GM12873 (cell line): ENCODE measurements at regions not wholly inside any gene's neighbourhood (a gene's known extent, or its start where the extent isn't known, plus 50 kb on each side); places are given as distances from the start of the nearest gene placed in this dataset.

Experiments
- TF ChIP-seq, protein P1 (sequence below): IDR thresholded peaks from 2 replicates; pipeline ENCODE4 v1.5.1; 2012; ENCODE audit warnings: low read depth, mild to moderate bottlenecking, moderate library complexity, low read length, control low read depth; ENCODE audit not compliant: insufficient read depth; ENCODE audit errors: missing control alignments

DNA sequence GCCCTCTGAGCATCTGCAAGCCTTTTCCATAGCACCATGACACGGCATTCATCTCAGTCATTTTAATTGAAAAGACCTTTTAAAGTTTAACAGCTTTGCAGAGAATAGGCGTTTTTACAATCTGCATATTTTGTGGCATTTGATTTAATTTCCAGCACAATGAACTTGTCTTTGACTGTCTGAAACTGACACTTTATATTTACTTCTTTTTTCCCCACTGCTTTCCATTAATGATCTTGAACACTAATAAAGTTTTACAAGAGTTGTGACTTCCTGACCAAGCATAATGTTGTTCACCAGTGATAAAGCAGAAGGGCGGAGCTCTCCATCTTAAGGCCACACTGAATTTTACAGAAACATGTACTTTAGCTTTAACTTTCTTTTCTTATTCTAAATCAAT, 548.7 kb downstream of the FAM181B start:
- TF ChIP-seq, protein P1, sequence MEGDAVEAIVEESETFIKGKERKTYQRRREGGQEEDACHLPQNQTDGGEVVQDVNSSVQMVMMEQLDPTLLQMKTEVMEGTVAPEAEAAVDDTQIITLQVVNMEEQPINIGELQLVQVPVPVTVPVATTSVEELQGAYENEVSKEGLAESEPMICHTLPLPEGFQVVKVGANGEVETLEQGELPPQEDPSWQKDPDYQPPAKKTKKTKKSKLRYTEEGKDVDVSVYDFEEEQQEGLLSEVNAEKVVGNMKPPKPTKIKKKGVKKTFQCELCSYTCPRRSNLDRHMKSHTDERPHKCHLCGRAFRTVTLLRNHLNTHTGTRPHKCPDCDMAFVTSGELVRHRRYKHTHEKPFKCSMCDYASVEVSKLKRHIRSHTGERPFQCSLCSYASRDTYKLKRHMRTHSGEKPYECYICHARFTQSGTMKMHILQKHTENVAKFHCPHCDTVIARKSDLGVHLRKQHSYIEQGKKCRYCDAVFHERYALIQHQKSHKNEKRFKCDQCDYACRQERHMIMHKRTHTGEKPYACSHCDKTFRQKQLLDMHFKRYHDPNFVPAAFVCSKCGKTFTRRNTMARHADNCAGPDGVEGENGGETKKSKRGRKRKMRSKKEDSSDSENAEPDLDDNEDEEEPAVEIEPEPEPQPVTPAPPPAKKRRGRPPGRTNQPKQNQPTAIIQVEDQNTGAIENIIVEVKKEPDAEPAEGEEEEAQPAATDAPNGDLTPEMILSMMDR: no peak

DNA sequence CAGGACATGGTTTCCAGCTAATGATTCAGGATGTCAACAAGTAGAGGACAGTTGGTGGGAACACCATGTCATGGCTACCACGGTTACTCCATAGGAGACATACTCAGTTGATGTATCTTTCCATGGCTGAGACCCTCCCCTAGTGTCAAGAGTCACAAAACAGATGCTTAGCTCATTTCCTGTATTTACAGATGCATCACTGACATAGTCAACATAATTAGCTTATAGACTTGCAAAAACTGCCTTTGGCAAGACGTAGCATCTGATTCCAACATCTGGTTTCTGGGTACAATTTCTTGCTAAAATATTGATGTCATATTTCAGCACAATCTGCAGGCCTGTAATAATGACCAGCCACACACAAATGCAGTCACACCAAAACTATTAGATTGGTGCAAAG, 550.3 kb downstream of the FAM181B start:
- TF ChIP-seq, protein P1: no peak

DNA sequence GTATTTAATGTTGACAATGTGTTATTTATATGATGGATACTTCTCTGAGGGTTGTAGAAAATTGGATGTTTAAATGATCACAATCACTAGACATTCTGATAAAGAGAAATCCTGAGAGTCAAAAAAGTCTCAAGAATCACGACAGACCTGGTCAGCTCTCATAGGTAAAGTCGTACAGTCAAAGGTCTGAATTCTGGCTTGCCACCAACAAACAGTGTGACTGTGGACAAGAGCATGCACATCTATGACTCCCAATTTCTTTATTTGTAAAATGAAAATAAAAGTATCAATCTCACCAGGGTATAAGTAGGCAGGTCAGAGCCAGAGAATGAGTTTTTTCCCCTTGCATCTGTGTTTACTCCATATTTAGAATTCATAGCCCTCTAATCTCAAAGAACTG, 556.7 kb downstream of the FAM181B start:
- TF ChIP-seq, protein P1: no peak

DNA sequence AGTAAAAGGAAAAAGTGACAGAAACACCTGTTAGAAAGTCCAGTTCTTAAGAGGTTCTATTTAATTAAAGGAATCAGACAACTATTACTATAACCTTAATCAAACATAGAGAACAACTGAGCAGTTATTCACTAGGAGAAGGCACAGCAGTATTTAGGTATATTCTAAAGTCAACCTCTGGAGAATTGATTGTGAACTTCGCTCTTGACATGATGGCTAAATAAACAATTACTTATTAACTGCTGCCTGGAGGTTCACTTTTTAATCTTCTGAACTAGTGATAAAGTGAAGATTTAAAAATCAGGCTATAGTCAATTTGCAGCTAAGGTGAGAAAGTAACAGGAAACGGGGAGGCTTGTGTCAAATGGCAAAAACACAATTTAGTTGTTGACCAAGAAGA, 557.3 kb downstream of the FAM181B start:
- TF ChIP-seq, protein P1: no peak

DNA sequence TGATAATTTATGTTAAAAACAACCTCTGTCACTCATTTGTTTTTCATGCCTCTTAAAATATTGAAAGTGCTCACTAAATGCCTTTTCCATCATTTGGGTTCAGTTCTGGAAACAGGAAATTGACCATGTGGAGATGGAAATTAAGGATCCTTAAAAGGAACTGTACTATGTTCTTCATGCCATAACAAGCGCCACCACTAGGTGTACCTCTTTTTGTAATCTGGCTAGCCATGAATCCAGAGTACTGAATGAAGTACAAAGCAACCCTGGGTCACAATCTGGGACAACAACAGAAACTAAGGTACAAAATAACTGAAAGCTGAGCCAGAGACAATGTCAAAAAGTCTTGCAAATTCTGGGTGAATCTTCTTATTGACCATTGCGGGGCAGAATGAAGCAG, 559.1 kb downstream of the FAM181B start:
- TF ChIP-seq, protein P1: peak; percentile 47

DNA sequence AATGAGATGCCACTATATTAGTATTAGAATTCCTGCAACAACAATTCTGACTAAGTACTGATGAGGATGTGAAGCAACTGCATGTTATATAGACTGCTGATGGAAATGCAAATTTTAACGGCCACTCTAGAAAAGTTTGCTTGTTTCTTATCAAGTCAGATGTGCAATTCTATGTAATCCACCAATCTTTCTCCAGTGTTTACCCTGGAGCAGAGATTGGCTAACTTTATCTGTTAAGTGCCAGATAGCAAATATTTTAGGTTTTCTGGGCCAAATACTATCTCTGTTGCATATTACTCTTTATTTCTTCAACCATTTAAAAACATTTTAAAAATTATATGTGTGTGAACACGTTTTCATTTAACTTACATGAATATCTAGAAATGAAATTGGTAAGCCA, 586.9 kb downstream of the FAM181B start:
- TF ChIP-seq, protein P1: no peak

DNA sequence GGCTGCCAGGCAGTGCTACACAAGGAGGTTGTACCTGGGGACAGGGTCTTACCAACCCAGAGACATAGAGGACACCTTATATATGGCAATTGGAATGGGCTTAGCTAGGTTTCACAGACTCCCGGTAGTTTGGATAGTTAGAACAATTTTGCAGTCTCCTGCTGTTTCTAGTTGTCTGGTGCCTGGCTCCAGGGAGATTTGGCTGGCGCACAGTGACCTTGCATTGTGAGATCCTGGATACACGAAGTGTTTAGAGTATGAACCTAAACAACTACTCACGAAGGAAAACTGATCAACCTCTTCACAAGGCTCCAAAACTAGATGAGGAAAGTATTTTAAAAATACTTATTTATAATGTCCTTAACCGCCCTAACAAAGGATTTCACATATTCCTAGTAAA, 614.7 kb downstream of the FAM181B start:
- TF ChIP-seq, protein P1: no peak
